SK-N-MC (cell line): ENCODE measurements at regions not wholly inside any gene's neighbourhood (a gene's known extent, or its start where the extent isn't known, plus 50 kb on each side); places are given as distances from the start of the nearest gene placed in this dataset.

Source experiments
- DNase-seq: peaks from one replicate; pipeline ENCODE4 v3.0.0-alpha.2; 2011; ENCODE audit warnings: low read depth, low spot score
- H3K27ac ChIP-seq: fragments of 200-600 bp; sonication (generic); 2 replicates; pipeline ENCODE4 v1.5.1; 2016; ENCODE audit warnings: mixed run types
- H3K36me3 ChIP-seq: fragments of 200-600 bp; sonication (generic); 2 replicates; pipeline ENCODE4 v1.6.1; 2017; ENCODE audit warnings: antibody characterized with exemption, low read length, mixed read lengths; ENCODE audit not compliant: insufficient read depth
- H3K4me3 ChIP-seq: fragments of 200-600 bp; sonication (generic); 2 replicates; pipeline ENCODE4 v1.5.1; 2016
- H3K9ac ChIP-seq: fragments of 200-600 bp; sonication (generic); 2 replicates; pipeline ENCODE4 v1.8.0; 2017; ENCODE audit warnings: mixed run types, mixed read lengths; ENCODE audit not compliant: insufficient read length
- H3K9me3 ChIP-seq: fragments of 200-600 bp; sonication (generic); 2 replicates; pipeline ENCODE4 v1.6.1; 2017; ENCODE audit warnings: low read depth, mild to moderate bottlenecking, antibody characterized with exemption, low read length, moderate library complexity, mixed read lengths
- EZH2 ChIP-seq: fragments of 200-600 bp; sonication (generic); IDR thresholded peaks from one replicate; pipeline ENCODE4 v1.6.1; 2017; ENCODE audit warnings: antibody characterized with exemption
- FOXP2 ChIP-seq: optimal IDR thresholded peaks from 2 replicates; pipeline ENCODE3; 2011; ENCODE audit warnings: mild to moderate bottlenecking, moderate library complexity; ENCODE audit not compliant: insufficient read depth; ENCODE audit errors: extremely low read length, control extremely low read depth
- POLR2AphosphoS5 ChIP-seq: IDR thresholded peaks from 2 replicates; pipeline ENCODE4 v1.6.1; 2012; ENCODE audit warnings: mild to moderate bottlenecking, low read depth, low read length, borderline replicate concordance

- peak overlapping the region; percentile 13 for H3K9ac ChIP-seq
- peak overlapping the region; percentile 34; the same call in 1 of the 2 replicates for H3K4me3 ChIP-seq
- H3K36me3 ChIP-seq: no peaks in the 10 kb centered on the region
- no peaks in the 10 kb centered on the region for H3K9me3 ChIP-seq
- no peak for DNase-seq
- TF ChIP-seq POLR2AphosphoS5 (no peak), FOXP2 (no peak), EZH2 (no peak)
- H3K27ac ChIP-seq: peak overlapping the region; percentile 73
Observed at GRCh38 chr2:144233733-144234541, 286.0 kb downstream of the ZEB2 start.

- no peak overlapping the region for H3K9ac ChIP-seq
Observed at GRCh38 chr2:144233317-144233716, 286.6 kb downstream of the ZEB2 start.

GRCh38 chr2:144230448-144231085 lies 289.4 kb downstream of the ZEB2 start:
- peak overlapping the region; percentile 8; the same call in 1 of the 2 replicates for H3K4me3 ChIP-seq
- TF ChIP-seq FOXP2 (no peak), POLR2AphosphoS5 (no peak), EZH2 (no peak)
- H3K9ac ChIP-seq: peak overlapping the region; percentile 58
- no peaks in the 10 kb centered on the region for H3K9me3 ChIP-seq
- H3K27ac ChIP-seq: peak overlapping the region; percentile 76
- H3K36me3 ChIP-seq: no peaks in the 10 kb centered on the region
- no peak for DNase-seq

More at GRCh38 chr2:144233317-144233716, 286.6 kb downstream of the ZEB2 start:
- no peak for TF ChIP-seq EZH2
- TF ChIP-seq POLR2AphosphoS5: no peak
- TF ChIP-seq FOXP2: no peak
- H3K27ac ChIP-seq: peak overlapping the region; percentile 73
- no peak for DNase-seq
- no peaks in the 10 kb centered on the region for H3K36me3 ChIP-seq
- H3K4me3 ChIP-seq: peak overlapping the region; percentile 34; the same call in 1 of the 2 replicates
- H3K9me3 ChIP-seq: no peaks in the 10 kb centered on the region

GRCh38 chr2:144230033-144230432 lies 289.9 kb downstream of the ZEB2 start:
- Histone ChIP-seq H3K9ac (peak overlapping the region; percentile 58), H3K36me3 (no peaks in the 10 kb centered on the region), H3K9me3 (no peaks in the 10 kb centered on the region), H3K4me3 (no peak overlapping the region), H3K27ac (peak overlapping the region; percentile 76)
- no peak for DNase-seq
- no peak for TF ChIP-seq FOXP2
- no peak for TF ChIP-seq EZH2
- no peak for TF ChIP-seq POLR2AphosphoS5

GRCh38 chr2:144229296-144229695 lies 290.6 kb downstream of the ZEB2 start:
- no peak overlapping the region for H3K4me3 ChIP-seq
- DNase-seq: no peak
- no peaks in the 10 kb centered on the region for H3K9me3 ChIP-seq
- H3K27ac ChIP-seq: peak overlapping the region; percentile 21; the same call in 1 of the 2 replicates
- H3K36me3 ChIP-seq: no peaks in the 10 kb centered on the region
- no peak overlapping the region for H3K9ac ChIP-seq
- TF ChIP-seq POLR2AphosphoS5 (no peak), EZH2 (no peak), FOXP2 (no peak)

- Histone ChIP-seq H3K4me3 (no peak overlapping the region), H3K27ac (no peak overlapping the region), H3K9ac (no peak overlapping the region), H3K9me3 (no peaks in the 10 kb centered on the region), H3K36me3 (no peaks in the 10 kb centered on the region)
- TF ChIP-seq EZH2 (no peak), FOXP2 (no peak), POLR2AphosphoS5 (no peak)
- no peak for DNase-seq
Observed at GRCh38 chr2:144227427-144228105, 292.4 kb downstream of the ZEB2 start.

GRCh38 chr2:144225076-144225475 lies 294.8 kb downstream of the ZEB2 start:
- TF ChIP-seq EZH2 (no peak), POLR2AphosphoS5 (no peak)
- DNase-seq: no peak
- H3K27ac ChIP-seq: no peak overlapping the region
- H3K36me3 ChIP-seq: no peaks in the 10 kb centered on the region
- H3K4me3 ChIP-seq: no peak overlapping the region
- no peak overlapping the region for H3K9ac ChIP-seq
- H3K9me3 ChIP-seq: no peaks in the 10 kb centered on the region

GRCh38 chr2:144224472-144224871 lies 295.4 kb downstream of the ZEB2 start:
- DNase-seq: no peak
- Histone ChIP-seq H3K4me3 (no peak overlapping the region), H3K9ac (no peak overlapping the region), H3K9me3 (no peaks in the 10 kb centered on the region), H3K27ac (no peak overlapping the region), H3K36me3 (no peaks in the 10 kb centered on the region)
- TF ChIP-seq POLR2AphosphoS5 (no peak), FOXP2 (no peak)
